ENCODE measurements at regions not wholly inside any gene's neighbourhood (a gene's known extent, or its start where the extent isn't known, plus 50 kb on each side); places are given as distances from the start of the nearest gene placed in this dataset.

GRCh38 chr13:40336228-40337221 is 329.9 kb downstream of the FOXO1 start:
- Mint-ChIP-seq H3K9me3 (no peaks in the 10 kb centered on the region), H3K27me3 (no peaks in the 10 kb centered on the region), H3K36me3 (ENCODE audit: low read depth) (no peaks in the 10 kb centered on the region), H3K4me3 (no peak overlapping the region), H3K27ac (no peak overlapping the region), H3K4me1 (peaks cover 4% of the 10 kb centered on the region)
- ChIA-PET CTCF (interaction anchor here (1.5 kb wide), 1 partner anchor 345 kb away, joined by 3 read pairs; no protein-coding TSS in a partner anchor), POLR2A (no interaction called here)
- intact Hi-C loops (cut with micrococcal nuclease): no loop called here
- ATAC-seq (ENCODE audit: low read depth) (no peak), DNase-seq (no peak)
- no peak for TF ChIP-seq CTCF (IDR thresholded peaks at IDR 0.05)

- H3K9me3 Mint-ChIP-seq: no peaks in the 10 kb centered on the region
- no peak for TF ChIP-seq CTCF (IDR thresholded peaks at IDR 0.05)
- ATAC-seq (ENCODE audit: low read depth) (no peak), DNase-seq (no peak)
- H3K27me3 Mint-ChIP-seq: no peaks in the 10 kb centered on the region
- intact Hi-C loops (cut with micrococcal nuclease): no loop called here
- no peak overlapping the region for H3K27ac Mint-ChIP-seq
- H3K4me1 Mint-ChIP-seq: peaks cover 4% of the 10 kb centered on the region
- no peaks in the 10 kb centered on the region for H3K36me3 Mint-ChIP-seq (ENCODE audit: low read depth)
- ChIA-PET CTCF (no interaction called here), POLR2A (no interaction called here)
- no peak overlapping the region for H3K4me3 Mint-ChIP-seq
Observed at GRCh38 chr13:40337651-40338050, 328.8 kb downstream of the FOXO1 start.

- Mint-ChIP-seq H3K27me3 (no peaks in the 10 kb centered on the region), H3K27ac (no peak overlapping the region), H3K36me3 (ENCODE audit: low read depth) (no peaks in the 10 kb centered on the region), H3K4me3 (no peak overlapping the region), H3K4me1 (peaks cover 4% of the 10 kb centered on the region), H3K9me3 (no peaks in the 10 kb centered on the region)
- intact Hi-C loops (cut with micrococcal nuclease): no loop called here
- no peak for DNase-seq
- TF ChIP-seq CTCF (IDR thresholded peaks at IDR 0.05): no peak
- ChIA-PET CTCF (no interaction called here), POLR2A (interaction anchor here (0.6 kb wide), 1 partner anchor 254 kb away, joined by 3 read pairs; no protein-coding TSS in a partner anchor)
- no peak for ATAC-seq (ENCODE audit: low read depth)
Observed at GRCh38 chr13:40338217-40338616, 328.2 kb downstream of the FOXO1 start.

- ChIA-PET CTCF (no interaction called here), POLR2A (no interaction called here)
- ATAC-seq (ENCODE audit: low read depth) (no peak), DNase-seq (no peak)
- Mint-ChIP-seq H3K27me3 (no peaks in the 10 kb centered on the region), H3K9me3 (no peaks in the 10 kb centered on the region), H3K4me3 (no peak overlapping the region), H3K27ac (no peak overlapping the region), H3K4me1 (peaks cover 9% of the 10 kb centered on the region), H3K36me3 (ENCODE audit: low read depth) (no peaks in the 10 kb centered on the region)
- intact Hi-C loops (cut with micrococcal nuclease): no loop called here
- TF ChIP-seq CTCF (IDR thresholded peaks at IDR 0.05): no peak
Observed at GRCh38 chr13:40340368-40341095, 325.9 kb downstream of the FOXO1 start.

- no peak overlapping the region for H3K4me3 Mint-ChIP-seq
- no peaks in the 10 kb centered on the region for H3K27me3 Mint-ChIP-seq
- DNase-seq: no peak
- no peak overlapping the region for H3K27ac Mint-ChIP-seq
- H3K4me1 Mint-ChIP-seq: peaks cover 9% of the 10 kb centered on the region
- H3K36me3 Mint-ChIP-seq (ENCODE audit: low read depth): no peaks in the 10 kb centered on the region
- no peak for TF ChIP-seq CTCF (IDR thresholded peaks at IDR 0.05)
- no peak for ATAC-seq (ENCODE audit: low read depth)
- CTCF ChIA-PET: interaction anchor here (1.4 kb wide), 1 partner anchor 271 kb away, joined by 3 read pairs; no protein-coding TSS in a partner anchor
- POLR2A ChIA-PET: no interaction called here
- intact Hi-C loops (cut with micrococcal nuclease): no loop called here
- H3K9me3 Mint-ChIP-seq: no peaks in the 10 kb centered on the region
Observed at GRCh38 chr13:40341096-40341471, 325.4 kb downstream of the FOXO1 start.
